Esophagus (tissue), 2 donors: ENCODE measurements at regions not wholly inside any gene's neighbourhood (a gene's known extent, or its start where the extent isn't known, plus 50 kb on each side); places are given as distances from the start of the nearest gene placed in this dataset.

Experiments used
- H3K27ac ChIP-seq, 2 donors: one replicate each; pipeline ENCODE4 v1.5.1; 2013; ENCODE audit warnings: low read depth in 2 of 2, mild to moderate bottlenecking in 2 of 2, inconsistent platforms in 1 of 2, low read length in 1 of 2, moderate library complexity in 1 of 2
- H3K27me3 ChIP-seq, 2 donors: one replicate each; pipeline ENCODE4 v1.6.1; 2013; ENCODE audit warnings: low read length in 2 of 2, control low read depth in 1 of 2, mild to moderate bottlenecking in 1 of 2; ENCODE audit not compliant: insufficient read depth in 2 of 2, control insufficient read depth in 1 of 2
- H3K36me3 ChIP-seq, 2 donors: one replicate each; pipeline ENCODE4 v1.6.1; 2013; ENCODE audit warnings: low read length in 1 of 2; ENCODE audit not compliant: control insufficient read depth in 2 of 2, insufficient read depth in 2 of 2
- H3K4me1 ChIP-seq, 2 donors: one replicate each; pipeline ENCODE4 v1.6.1; 2013; ENCODE audit warnings: low read length in 1 of 2; ENCODE audit not compliant: control insufficient read depth in 2 of 2, insufficient read depth in 2 of 2
- H3K4me3 ChIP-seq, 2 donors: one replicate each; pipeline ENCODE4 v1.5.1; 2013; ENCODE audit warnings: low read length in 2 of 2, mild to moderate bottlenecking in 2 of 2, low read depth in 1 of 2, moderate library complexity in 1 of 2
- H3K9me3 ChIP-seq, 2 donors: one replicate each; pipeline ENCODE4 v1.6.1; 2013; ENCODE audit warnings: mild to moderate bottlenecking in 2 of 2, low read depth in 1 of 2, low read length in 1 of 2, moderate library complexity in 1 of 2; ENCODE audit not compliant: control insufficient read depth in 2 of 2, insufficient read depth in 1 of 2
- WGBS, 2 donors: extraction: QIAGEN DNeasy Blood & Tissue Kit; methylation state at CpG; one replicate each; pipeline ENCODE4 v1.1.7; 2013; 5-methylcytosine and 5-hydroxymethylcytosine counted together
- donor health status: healthy with polysubstance abuse.
- donor health status: Bipolar disorder and iron deficiency.

DNA sequence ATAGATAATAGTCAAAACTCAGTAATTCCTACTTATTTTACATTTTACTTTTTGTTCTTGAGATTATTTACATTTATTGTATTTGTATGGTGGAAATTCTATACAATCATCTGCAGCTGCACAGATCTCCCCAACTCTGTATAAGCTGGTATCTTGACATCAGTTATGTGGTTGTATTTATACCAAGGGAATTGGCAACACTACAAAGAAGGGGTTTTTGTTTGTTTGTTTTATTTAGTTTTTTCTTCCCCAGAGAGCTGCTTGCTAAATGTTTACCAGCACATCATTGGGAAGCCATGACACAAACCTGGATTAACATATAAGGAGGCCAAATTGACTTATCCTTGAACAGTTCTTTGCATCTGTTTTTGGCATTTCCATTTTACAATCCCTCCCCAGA is 389.2 kb upstream of the KCNMB2 start:
- Histone ChIP-seq H3K9me3 (no peaks in the 10 kb centered on the region), H3K27ac (no peak overlapping the region), H3K4me3 (no peak overlapping the region), H3K4me1 (no peaks in the 10 kb centered on the region), H3K36me3 (no peaks in the 10 kb centered on the region), H3K27me3 (no peaks in the 10 kb centered on the region)

DNA sequence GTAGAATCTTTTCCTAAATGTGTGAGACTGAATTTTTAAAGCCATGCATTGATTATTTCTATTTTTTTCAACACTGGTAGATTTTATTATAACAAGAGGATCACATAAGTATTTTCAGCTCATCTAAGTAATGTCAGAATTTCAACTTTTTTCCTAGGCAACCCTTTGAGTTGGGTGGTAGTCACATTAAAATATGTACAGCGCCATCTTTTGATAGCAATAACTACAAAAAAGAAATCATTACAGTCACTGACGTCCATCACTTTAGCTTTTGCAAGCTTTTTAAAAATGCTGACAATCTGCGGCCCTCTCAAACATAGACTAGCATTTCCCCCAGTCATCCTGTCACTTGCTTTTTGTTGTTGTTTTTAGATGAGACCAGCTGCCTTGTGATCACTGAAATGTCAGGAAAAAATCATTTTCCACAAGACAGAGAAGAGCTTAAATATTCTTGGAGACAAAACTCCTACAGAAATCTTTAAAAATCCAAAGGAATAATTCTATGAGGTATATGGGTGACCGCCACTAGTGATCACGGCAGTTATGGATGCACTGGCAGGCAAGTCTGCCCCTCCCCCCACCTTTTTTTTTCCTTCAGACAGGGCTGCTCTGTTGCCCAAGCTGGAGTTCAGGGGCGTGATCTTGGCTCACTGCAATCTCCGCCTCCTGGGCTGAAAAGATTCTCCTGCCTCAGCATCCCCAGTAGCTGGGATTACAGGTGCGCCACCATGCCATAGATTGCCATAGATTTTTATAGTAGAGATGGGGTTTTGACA is 384.0 kb upstream of the KCNMB2 start:
- Histone ChIP-seq H3K27me3 (no peaks in the 10 kb centered on the region), H3K4me1 (no peaks in the 10 kb centered on the region), H3K4me3 (no peak overlapping the region), H3K27ac (no peak overlapping the region), H3K9me3 (no peaks in the 10 kb centered on the region), H3K36me3 (no peaks in the 10 kb centered on the region)
- WGBS, 2 donors: 89 to 91% methylated on average over 8 of the region's 8 CpGs

DNA sequence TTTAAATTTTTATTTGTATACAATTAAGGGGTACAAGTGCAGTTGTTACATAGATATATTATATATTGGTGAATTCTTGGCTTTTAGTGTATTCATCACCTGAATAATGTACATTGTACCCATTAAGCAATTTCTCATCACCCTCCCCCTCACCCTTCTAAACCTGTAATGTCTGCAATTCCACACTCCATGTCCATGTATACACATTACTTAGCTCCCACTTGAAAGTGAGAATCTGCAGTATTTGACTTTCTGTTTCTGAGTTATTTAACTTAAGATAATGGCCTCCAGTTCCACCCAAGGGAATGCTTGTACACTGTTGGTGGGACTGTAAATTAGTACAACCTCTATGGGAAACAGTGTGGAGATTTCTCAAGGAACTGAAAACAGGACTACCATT is 383.2 kb upstream of the KCNMB2 start:
- H3K27ac ChIP-seq: no peak overlapping the region
- no peak overlapping the region for H3K4me3 ChIP-seq
- H3K4me1 ChIP-seq: no peaks in the 10 kb centered on the region
- H3K27me3 ChIP-seq: no peaks in the 10 kb centered on the region
- no peaks in the 10 kb centered on the region for H3K36me3 ChIP-seq
- H3K9me3 ChIP-seq: no peaks in the 10 kb centered on the region

DNA sequence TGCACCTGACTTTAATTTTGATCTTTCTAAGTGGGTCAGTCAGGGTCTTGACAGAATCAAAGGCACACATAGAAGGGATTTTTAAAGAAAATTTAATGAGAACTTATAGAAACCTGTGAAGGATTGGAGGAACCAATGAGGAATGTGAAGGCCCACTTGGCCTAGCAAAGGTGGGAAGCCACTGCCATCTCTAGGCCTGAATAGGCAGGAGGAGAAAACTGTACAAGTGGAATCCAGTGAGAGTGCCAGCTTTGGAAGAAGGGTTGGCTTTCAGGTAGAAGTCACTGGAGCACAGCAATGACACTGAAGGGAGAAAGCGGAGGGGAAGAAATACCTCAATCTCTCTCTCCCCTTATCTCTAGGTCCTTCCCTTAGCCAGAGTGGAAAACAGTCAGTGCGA is 380.7 kb upstream of the KCNMB2 start:
- 98 to 100% methylated on average over 2 of the region's 2 CpGs for WGBS, 2 donors
- Histone ChIP-seq H3K9me3 (no peaks in the 10 kb centered on the region), H3K27me3 (no peaks in the 10 kb centered on the region), H3K36me3 (no peaks in the 10 kb centered on the region), H3K4me1 (no peaks in the 10 kb centered on the region), H3K4me3 (no peak overlapping the region), H3K27ac (no peak overlapping the region)

DNA sequence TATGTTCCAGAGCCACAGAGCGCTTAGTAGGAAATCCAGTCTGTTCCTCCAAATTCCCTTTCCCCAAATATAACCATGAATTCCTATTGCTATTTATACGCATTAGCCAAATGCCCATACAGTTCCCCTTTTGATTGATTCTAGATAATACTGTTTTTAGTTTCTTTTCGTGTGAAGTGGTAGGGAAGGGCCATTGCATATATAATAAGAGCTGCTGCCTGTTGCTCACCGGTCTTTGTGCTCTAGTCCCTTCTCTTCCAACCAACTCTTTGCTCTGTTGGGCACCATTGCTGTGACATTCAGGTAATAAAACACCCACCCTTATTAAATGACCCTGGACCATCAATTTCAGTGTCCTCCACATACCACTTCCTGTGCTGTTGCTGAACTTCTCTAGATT is 379.9 kb upstream of the KCNMB2 start:
- H3K27me3 ChIP-seq: no peaks in the 10 kb centered on the region
- 68 to 69% methylated on average over 4 of the region's 4 CpGs for WGBS, 2 donors
- H3K4me3 ChIP-seq: no peak overlapping the region
- no peaks in the 10 kb centered on the region for H3K4me1 ChIP-seq
- H3K36me3 ChIP-seq: no peaks in the 10 kb centered on the region
- H3K9me3 ChIP-seq: no peaks in the 10 kb centered on the region
- H3K27ac ChIP-seq: no peak overlapping the region

DNA sequence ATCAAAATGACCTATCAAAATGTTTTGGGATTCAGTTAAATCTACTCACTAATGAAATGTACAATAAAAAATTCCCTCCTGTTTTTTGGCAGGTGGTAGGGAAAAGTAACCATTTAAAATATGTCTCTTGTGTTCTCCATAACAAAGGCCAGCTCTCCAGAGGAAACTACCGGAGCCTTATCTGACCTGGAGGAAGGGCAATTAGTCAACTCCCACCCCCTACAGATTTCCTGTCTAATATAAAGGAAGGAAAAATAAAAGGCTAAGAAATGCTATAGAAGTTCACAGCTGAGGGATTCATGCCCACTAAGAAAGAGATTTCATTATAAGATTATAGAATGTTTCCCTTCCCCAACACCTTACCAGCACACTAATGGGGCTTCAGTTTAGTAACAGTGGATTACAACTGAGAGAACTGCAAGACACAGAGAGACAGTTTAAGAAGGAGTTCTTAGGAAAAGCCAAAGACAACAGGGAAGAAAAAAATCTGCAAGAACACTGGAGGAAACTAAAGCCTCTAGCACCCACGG is 376.5 kb upstream of the KCNMB2 start:
- 64 to 76% methylated on average over 2 of the region's 2 CpGs for WGBS, 2 donors
- Histone ChIP-seq H3K27me3 (no peaks in the 10 kb centered on the region), H3K36me3 (no peaks in the 10 kb centered on the region), H3K27ac (no peak overlapping the region), H3K9me3 (no peaks in the 10 kb centered on the region), H3K4me1 (no peaks in the 10 kb centered on the region), H3K4me3 (no peak overlapping the region)

DNA sequence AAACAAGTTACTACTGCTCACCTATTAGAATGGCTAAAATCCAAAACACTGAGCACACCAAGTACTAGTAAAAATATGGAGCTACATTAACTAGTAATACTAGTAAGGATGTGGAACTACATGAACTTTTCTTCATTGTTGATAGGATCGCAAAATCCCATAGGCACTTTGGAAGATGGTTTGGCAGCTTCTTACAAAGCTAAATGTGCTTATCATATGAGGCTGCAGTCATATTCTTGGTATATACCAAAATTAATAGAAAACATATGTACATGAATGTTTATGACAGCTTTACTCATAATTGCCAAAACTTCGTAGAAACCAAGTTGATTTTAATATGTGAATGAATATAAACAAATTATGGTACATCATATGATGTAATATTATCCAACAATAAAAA is 366.8 kb upstream of the KCNMB2 start:
- Histone ChIP-seq H3K36me3 (no peaks in the 10 kb centered on the region), H3K9me3 (no peaks in the 10 kb centered on the region), H3K4me3 (no peak overlapping the region), H3K27ac (no peak overlapping the region), H3K4me1 (no peaks in the 10 kb centered on the region), H3K27me3 (no peaks in the 10 kb centered on the region)
- WGBS, 2 donors: 81 to 83% methylated on average over 2 of the region's 2 CpGs

DNA sequence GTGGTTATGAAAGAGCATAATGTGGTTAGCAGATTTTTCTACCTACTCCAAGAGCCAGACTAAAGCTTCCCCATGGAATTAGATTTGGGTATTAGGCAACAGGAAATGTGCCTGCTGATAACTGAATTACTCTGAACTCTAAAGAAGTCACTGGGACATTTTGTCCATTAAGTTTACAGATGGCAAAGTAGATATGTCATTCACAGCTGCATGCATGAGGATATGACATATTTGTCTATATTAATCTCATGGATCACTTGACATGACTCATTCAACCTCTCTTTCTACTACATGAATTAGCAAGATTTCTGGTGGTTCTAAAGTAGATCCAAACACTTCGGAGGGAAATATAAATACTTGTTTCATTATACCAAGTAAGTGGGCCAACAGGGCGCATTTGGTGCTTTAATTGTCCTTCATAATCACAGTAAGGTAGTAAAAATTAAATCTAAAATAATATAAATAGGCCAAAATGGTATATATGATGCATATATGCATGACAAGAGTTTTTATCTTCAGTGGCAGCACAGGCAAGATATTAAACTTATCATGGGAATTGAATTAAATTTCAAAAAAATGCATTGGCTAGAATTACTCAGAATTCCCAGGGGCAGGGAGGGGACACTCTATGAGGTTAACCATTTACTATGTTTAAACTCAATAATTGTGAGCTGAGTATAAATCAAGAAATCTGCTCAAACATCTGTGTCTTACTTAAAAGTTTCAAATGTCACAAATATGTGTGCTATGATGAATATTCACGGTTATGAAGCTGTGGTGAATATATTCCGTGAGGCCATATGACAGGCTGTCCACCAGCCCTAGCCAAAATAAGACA is 365.3 kb upstream of the KCNMB2 start:
- Histone ChIP-seq H3K4me1 (no peaks in the 10 kb centered on the region), H3K27ac (no peak overlapping the region), H3K9me3 (no peaks in the 10 kb centered on the region), H3K27me3 (no peaks in the 10 kb centered on the region), H3K4me3 (no peak overlapping the region), H3K36me3 (no peaks in the 10 kb centered on the region)
- WGBS, 2 donors: 66 to 73% methylated on average over 4 of the region's 4 CpGs

DNA sequence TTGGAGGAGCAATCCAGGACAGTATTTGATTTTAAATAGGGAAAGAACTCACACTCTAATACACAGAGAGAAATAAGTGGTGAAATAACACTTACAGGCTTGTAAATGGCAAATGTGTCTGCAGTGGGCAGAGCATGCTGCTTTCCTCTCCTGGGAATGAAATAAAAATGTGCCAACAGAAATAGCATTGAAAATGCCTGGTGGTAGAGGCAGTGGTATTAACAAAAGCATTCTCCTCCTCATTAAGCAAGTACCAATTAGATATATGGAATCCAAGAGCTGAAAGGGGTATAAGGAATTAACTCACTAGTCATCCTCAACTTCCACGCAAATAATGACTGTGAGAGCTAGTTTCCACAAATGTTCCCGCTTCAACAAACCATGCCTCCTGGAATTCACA is 364.1 kb upstream of the KCNMB2 start:
- no peak overlapping the region for H3K27ac ChIP-seq
- 93 to 96% methylated on average over 2 of the region's 2 CpGs for WGBS, 2 donors
- H3K4me3 ChIP-seq: no peak overlapping the region
- H3K36me3 ChIP-seq: no peaks in the 10 kb centered on the region
- no peaks in the 10 kb centered on the region for H3K27me3 ChIP-seq
- H3K4me1 ChIP-seq: no peaks in the 10 kb centered on the region
- H3K9me3 ChIP-seq: no peaks in the 10 kb centered on the region
